WTC11 (cell line): ENCODE measurements at regions not wholly inside any gene's neighbourhood (a gene's known extent, or its start where the extent isn't known, plus 50 kb on each side); places are given as distances from the start of the nearest gene placed in this dataset.
"Not testable (repeated sequence)": the region's sequence is repeated elsewhere in the genome, so short reads cannot be mapped to it uniquely, and the experiment has no call there.

Experiments used
- ATAC-seq: fragments of 200-7000 bp; cut with Tn5 transposase; 2 replicates; pipeline ENCODE4 v1.10.0; 2021; ENCODE audit warnings: mild to moderate bottlenecking, moderate library complexity
- CTCF ChIA-PET: fragments of 300-600 bp; sonication (Branson Sonifier 250); formaldehyde crosslinking; loops from one replicate; lab custom pipeline; 2021; ENCODE audit warnings: antibody characterized with exemption; lab: Charles Lee
- POLR2A ChIA-PET: fragments of 350-600 bp; sonication (Branson Sonifier 250); formaldehyde crosslinking; loops from one replicate; lab custom pipeline; 2021; ENCODE audit warnings: antibody characterized with exemption; lab: Charles Lee
- DNase-seq: peaks from one replicate; pipeline ENCODE4 v3.0.0; 2021; ENCODE audit warnings: low spot score
- H3K27ac Mint-ChIP-seq: 2 replicates; pipeline ENCODE4 v1.8.0; 2021; ENCODE audit warnings: mixed read lengths
- H3K27me3 Mint-ChIP-seq: 2 replicates; pipeline ENCODE4 v1.8.0; 2021; ENCODE audit warnings: low read depth, mild to moderate bottlenecking, moderate library complexity, mixed read lengths
- H3K36me3 Mint-ChIP-seq: 2 replicates; pipeline ENCODE4 v1.8.0; 2021; ENCODE audit warnings: mixed read lengths
- H3K4me1 Mint-ChIP-seq: 2 replicates; pipeline ENCODE4 v1.8.0; 2022; ENCODE audit warnings: mixed read lengths
- H3K4me3 Mint-ChIP-seq: 2 replicates; pipeline ENCODE4 v1.8.0; 2021; ENCODE audit warnings: mild to moderate bottlenecking, moderate library complexity, mixed read lengths
- H3K9me3 Mint-ChIP-seq: 2 replicates; pipeline ENCODE4 v1.8.0; 2021; ENCODE audit warnings: mixed read lengths
- ATF3 ChIP-seq: sonication (generic); formaldehyde crosslinking; conservative IDR thresholded peaks from 2 replicates; pipeline ENCODE4 v1.8.1; 2022; ENCODE audit warnings: mild to moderate bottlenecking, missing genetic modification reagents
- CREM ChIP-seq: sonication (generic); formaldehyde crosslinking; IDR thresholded peaks from 2 replicates; pipeline ENCODE4 v1.8.1; 2022; ENCODE audit warnings: mild to moderate bottlenecking, missing genetic modification reagents, moderate library complexity
- CTCF ChIP-seq: fragments of 200-600 bp; IDR thresholded peaks from 2 replicates; pipeline ENCODE4 v1.8.0; 2022; ENCODE audit warnings: antibody characterized with exemption
- E2F1 ChIP-seq: sonication (generic); formaldehyde crosslinking; IDR thresholded peaks from 2 replicates; pipeline ENCODE4 v1.8.0; 2022; ENCODE audit warnings: mild to moderate bottlenecking, missing genetic modification reagents
- ESRRA ChIP-seq: sonication (generic); formaldehyde crosslinking; IDR thresholded peaks from 2 replicates; pipeline ENCODE4 v1.8.1; 2022; ENCODE audit warnings: mild to moderate bottlenecking, missing genetic modification reagents, borderline replicate concordance
- FOXP1 ChIP-seq: sonication (generic); formaldehyde crosslinking; IDR thresholded peaks from 2 replicates; pipeline ENCODE4 v1.8.0; 2022; ENCODE audit warnings: missing genetic modification reagents, mild to moderate bottlenecking, moderate library complexity, borderline replicate concordance
- HMGA2 ChIP-seq: fragments of 250-450 bp; sonication (Bioruptor Pico); IDR thresholded peaks from 2 replicates; pipeline ENCODE4 v1.4.0; 2021; ENCODE audit warnings: mild to moderate bottlenecking, moderate library complexity
- PRRX2 ChIP-seq: fragments of 250-450 bp; sonication (Bioruptor Pico); IDR thresholded peaks from 2 replicates; pipeline ENCODE4 v1.8.0; 2021; ENCODE audit warnings: mild to moderate bottlenecking
- RORB ChIP-seq: fragments of 250-450 bp; sonication (Bioruptor Pico); IDR thresholded peaks from 2 replicates; pipeline ENCODE4 v1.9.0; 2021; ENCODE audit warnings: mild to moderate bottlenecking
- SMAD3 ChIP-seq: sonication (generic); formaldehyde crosslinking; IDR thresholded peaks from 2 replicates; pipeline ENCODE4 v1.8.0; 2022; ENCODE audit warnings: missing genetic modification reagents, mild to moderate bottlenecking, borderline replicate concordance
- SOX15 ChIP-seq: fragments of 250-450 bp; sonication (Bioruptor Pico); IDR thresholded peaks from 2 replicates; pipeline ENCODE4 v1.9.0; 2021; ENCODE audit warnings: mild to moderate bottlenecking
- USF1 ChIP-seq: sonication (generic); formaldehyde crosslinking; IDR thresholded peaks from 2 replicates; pipeline ENCODE4 v1.8.0; 2022; ENCODE audit warnings: mild to moderate bottlenecking, missing genetic modification reagents
- USF2 ChIP-seq: sonication (generic); formaldehyde crosslinking; IDR thresholded peaks from 2 replicates; pipeline ENCODE4 v1.8.1; 2023; ENCODE audit warnings: mild to moderate bottlenecking, missing genetic modification reagents, moderate library complexity
- ZNF219 ChIP-seq: sonication (generic); formaldehyde crosslinking; IDR thresholded peaks from 2 replicates; pipeline ENCODE4 v1.8.0; 2023; ENCODE audit warnings: missing genetic modification reagents, mild to moderate bottlenecking, borderline replicate concordance
- ZNF532 ChIP-seq: fragments of 250-450 bp; sonication (Bioruptor Pico); IDR thresholded peaks from 2 replicates; pipeline ENCODE4 v1.9.0; 2021; ENCODE audit warnings: mild to moderate bottlenecking, borderline replicate concordance

GRCh38 chr15:81064253-81064652 lies 63.5 kb downstream of the TLNRD1 start (continued):
- TF ChIP-seq ZNF532 (CRISPR knock-in tag) (no peak), CREM (CRISPR knock-in tag) (no peak), ATF3 (no peak), USF2 (CRISPR knock-in tag) (no peak), RORB (no peak), SOX15 (CRISPR knock-in tag) (no peak), CTCF (no peak)

- H3K4me1 Mint-ChIP-seq, POLR2A ChIA-PET, H3K36me3 Mint-ChIP-seq, H3K9me3 Mint-ChIP-seq, H3K27me3 Mint-ChIP-seq: not testable (repeated sequence)
- peak; percentile 98 for TF ChIP-seq HMGA2 (CRISPR knock-in tag)
- TF ChIP-seq, all 79 proteins: peak for 1; not testable (repeated sequence) for 78
- H3K27ac Mint-ChIP-seq, CTCF ChIA-PET, DNase-seq, ATAC-seq, H3K4me3 Mint-ChIP-seq: not testable (repeated sequence)
Measured at GRCh38 chr15:81067567-81067966, 66.5 kb upstream of the CFAP161 start.

GRCh38 chr15:81068516-81068915 lies 65.6 kb upstream of the CFAP161 start:
- H3K4me1 Mint-ChIP-seq: no peaks in the 10 kb centered on the region
- no peak overlapping the region for H3K4me3 Mint-ChIP-seq
- ChIA-PET CTCF (no interaction called here), POLR2A (no interaction called here)
- no peak overlapping the region for H3K27ac Mint-ChIP-seq
- DNase-seq: no peak
- TF ChIP-seq ESRRA (no peak), PRRX2 (CRISPR knock-in tag) (no peak), E2F1 (no peak), SMAD3 (CRISPR knock-in tag) (no peak)
- no peaks in the 10 kb centered on the region for H3K36me3 Mint-ChIP-seq
- H3K9me3 Mint-ChIP-seq: peaks cover 5% of the 10 kb centered on the region
- no peak for ATAC-seq
- peaks cover 3% of the 10 kb centered on the region; the same call in 1 of the 2 replicates for H3K27me3 Mint-ChIP-seq

GRCh38 chr15:81069356-81069755 lies 64.7 kb upstream of the CFAP161 start:
- no peaks in the 10 kb centered on the region for H3K36me3 Mint-ChIP-seq
- H3K9me3 Mint-ChIP-seq: peaks cover 5% of the 10 kb centered on the region
- H3K27me3 Mint-ChIP-seq: peaks cover 3% of the 10 kb centered on the region; the same call in 1 of the 2 replicates
- no peak overlapping the region for H3K4me3 Mint-ChIP-seq
- POLR2A ChIA-PET: no interaction called here
- no peak for DNase-seq
- CTCF ChIA-PET: interaction anchor here (2.1 kb wide), 1 partner anchor 197 kb away, joined by 8 read pairs; no protein-coding TSS in a partner anchor
- no peaks in the 10 kb centered on the region for H3K4me1 Mint-ChIP-seq
- ATAC-seq: no peak
- H3K27ac Mint-ChIP-seq: no peak overlapping the region
- TF ChIP-seq ZNF532 (CRISPR knock-in tag) (no peak), FOXP1 (CRISPR knock-in tag) (no peak), USF1 (CRISPR knock-in tag) (no peak), ZNF219 (CRISPR knock-in tag) (no peak)
